DND-41 (cell line): ENCODE measurements at regions not wholly inside any gene's neighbourhood (a gene's known extent, or its start where the extent isn't known, plus 50 kb on each side); places are given as distances from the start of the nearest gene placed in this dataset.

Experiments
- ATAC-seq: fragments of 200-7000 bp; cut with Tn5 transposase; 3 replicates; pipeline ENCODE4 v1.9.1; 2021; ENCODE audit warnings: low read depth; ENCODE audit not compliant: insufficient read depth
- DNase-seq: peaks from one replicate; pipeline ENCODE4 v3.0.0-alpha.2; 2020
- H2AFZ ChIP-seq: 2 replicates; pipeline ENCODE4 v1.6.0; 2012; ENCODE audit warnings: low read depth, low read length
- H3K27ac ChIP-seq: 2 replicates; pipeline ENCODE4 v1.5.1; 2012; ENCODE audit warnings: low read length, inconsistent platforms
- H3K27me3 ChIP-seq: fragments of 200-600 bp; sonication (generic); 2 replicates; pipeline ENCODE4 v1.6.0; 2012; ENCODE audit warnings: low read length, mild to moderate bottlenecking, inconsistent platforms; ENCODE audit not compliant: insufficient read depth, poor library complexity
- H3K36me3 ChIP-seq: 2 replicates; pipeline ENCODE4 v1.5.1; 2012; ENCODE audit warnings: low read length, inconsistent platforms; ENCODE audit not compliant: insufficient read depth
- H3K4me1 ChIP-seq: 2 replicates; pipeline ENCODE4 v1.5.1; 2012; ENCODE audit warnings: mild to moderate bottlenecking, low read length; ENCODE audit not compliant: insufficient read depth
- H3K4me2 ChIP-seq: 2 replicates; pipeline ENCODE4 v1.6.0; 2012; ENCODE audit warnings: mild to moderate bottlenecking, moderate library complexity, low read length, inconsistent platforms; ENCODE audit not compliant: insufficient read depth
- H3K4me3 ChIP-seq, 2 experiments: fragments of 200-600 bp in 1 of 2; shearing (Covaris generic) in 1 of 2; 2 replicates each; pipeline ENCODE4 v1.5.1; 2012 to 2016; ENCODE audit warnings: inconsistent platforms in 2 of 2, low read length in 2 of 2, mild to moderate bottlenecking in 2 of 2, low read depth in 1 of 2, moderate library complexity in 1 of 2
- H3K79me2 ChIP-seq: 2 replicates; pipeline ENCODE4 v1.6.0; 2012; ENCODE audit warnings: low read length, inconsistent platforms; ENCODE audit not compliant: insufficient read depth
- H3K9ac ChIP-seq: 2 replicates; pipeline ENCODE4 v1.6.0; 2012; ENCODE audit warnings: low read depth, mild to moderate bottlenecking, inconsistent platforms, low read length, moderate library complexity
- H3K9me3 ChIP-seq: 2 replicates; pipeline ENCODE4 v1.5.1; 2012; ENCODE audit warnings: low read length, moderate library complexity, mild to moderate bottlenecking, inconsistent platforms; ENCODE audit not compliant: insufficient read depth, severe bottlenecking
- H4K20me1 ChIP-seq: 2 replicates; pipeline ENCODE4 v1.6.0; 2012; ENCODE audit warnings: low read length; ENCODE audit not compliant: insufficient read depth
- EZH2 ChIP-seq: IDR thresholded peaks from 3 replicates; pipeline ENCODE4 v1.6.1; 2012; ENCODE audit warnings: borderline replicate concordance, low read depth, mild to moderate bottlenecking, moderate library complexity, low read length, inconsistent platforms; ENCODE audit not compliant: severe bottlenecking
- TF ChIP-seq, protein P1 (sequence below): IDR thresholded peaks from 2 replicates; pipeline ENCODE4 v1.5.1; 2012; ENCODE audit warnings: borderline replicate concordance, low read length, moderate library complexity, mild to moderate bottlenecking; ENCODE audit not compliant: poor library complexity, severe bottlenecking; ENCODE audit errors: extremely low read depth

DNA sequence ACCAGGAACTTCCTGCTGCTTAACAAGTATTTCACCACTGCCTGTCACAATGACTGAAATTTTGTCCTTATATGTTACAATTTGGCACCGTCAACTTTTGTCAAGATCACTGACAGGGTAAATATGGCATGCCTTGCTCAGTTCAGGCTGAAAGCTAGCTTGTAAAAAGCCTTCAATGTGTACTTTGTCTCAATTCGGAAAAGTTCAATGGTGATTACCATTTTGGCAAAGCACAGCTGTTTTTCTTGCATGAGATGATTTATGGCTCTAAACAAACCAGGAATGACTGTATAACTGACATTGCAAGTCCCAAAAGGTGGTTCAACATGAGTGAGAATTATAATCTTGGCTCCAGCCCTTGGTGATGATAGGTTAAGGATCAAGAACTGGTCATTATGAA is 1255.2 kb downstream of the CNTNAP5 start:
- Histone ChIP-seq H2AFZ (no peak overlapping the region), H3K4me2 (no peak overlapping the region), H3K9ac (no peak overlapping the region), H3K9me3 (no peaks in the 10 kb centered on the region), H3K27ac (no peak overlapping the region), H3K36me3 (no peaks in the 10 kb centered on the region), H3K79me2 (no peaks in the 10 kb centered on the region), H3K27me3 (no peaks in the 10 kb centered on the region), H3K4me1 (no peaks in the 10 kb centered on the region), H4K20me1 (no peaks in the 10 kb centered on the region), H3K4me3 (no peak overlapping the region)
- no peak for TF ChIP-seq EZH2
- DNase-seq: no peak
- ATAC-seq: no peak

DNA sequence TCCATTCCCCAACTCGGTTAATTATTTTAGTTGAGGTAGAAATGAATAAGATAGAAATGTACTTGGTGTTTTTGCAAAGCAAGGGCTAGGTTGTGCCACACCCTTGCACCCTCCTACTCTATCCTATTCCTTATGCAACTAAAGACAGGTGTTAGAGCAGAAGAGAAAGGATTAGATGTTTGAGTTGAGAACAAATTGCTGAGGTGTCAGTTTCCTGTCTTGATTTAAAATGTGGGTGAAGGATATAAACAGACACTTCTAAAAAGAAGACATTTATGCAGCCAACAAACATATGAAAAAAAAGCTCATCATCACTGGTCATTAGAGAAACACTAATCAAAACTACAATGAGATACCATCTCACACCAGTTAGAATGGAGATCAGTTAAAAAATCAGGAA is 1256.2 kb downstream of the CNTNAP5 start:
- H3K27me3 ChIP-seq: no peaks in the 10 kb centered on the region
- no peaks in the 10 kb centered on the region for H3K4me1 ChIP-seq
- H3K9me3 ChIP-seq: no peaks in the 10 kb centered on the region
- no peak overlapping the region for H2AFZ ChIP-seq
- H3K9ac ChIP-seq: no peak overlapping the region
- H4K20me1 ChIP-seq: no peaks in the 10 kb centered on the region
- no peak for ATAC-seq
- TF ChIP-seq, protein P1, sequence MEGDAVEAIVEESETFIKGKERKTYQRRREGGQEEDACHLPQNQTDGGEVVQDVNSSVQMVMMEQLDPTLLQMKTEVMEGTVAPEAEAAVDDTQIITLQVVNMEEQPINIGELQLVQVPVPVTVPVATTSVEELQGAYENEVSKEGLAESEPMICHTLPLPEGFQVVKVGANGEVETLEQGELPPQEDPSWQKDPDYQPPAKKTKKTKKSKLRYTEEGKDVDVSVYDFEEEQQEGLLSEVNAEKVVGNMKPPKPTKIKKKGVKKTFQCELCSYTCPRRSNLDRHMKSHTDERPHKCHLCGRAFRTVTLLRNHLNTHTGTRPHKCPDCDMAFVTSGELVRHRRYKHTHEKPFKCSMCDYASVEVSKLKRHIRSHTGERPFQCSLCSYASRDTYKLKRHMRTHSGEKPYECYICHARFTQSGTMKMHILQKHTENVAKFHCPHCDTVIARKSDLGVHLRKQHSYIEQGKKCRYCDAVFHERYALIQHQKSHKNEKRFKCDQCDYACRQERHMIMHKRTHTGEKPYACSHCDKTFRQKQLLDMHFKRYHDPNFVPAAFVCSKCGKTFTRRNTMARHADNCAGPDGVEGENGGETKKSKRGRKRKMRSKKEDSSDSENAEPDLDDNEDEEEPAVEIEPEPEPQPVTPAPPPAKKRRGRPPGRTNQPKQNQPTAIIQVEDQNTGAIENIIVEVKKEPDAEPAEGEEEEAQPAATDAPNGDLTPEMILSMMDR: no peak
- TF ChIP-seq EZH2: no peak
- H3K4me2 ChIP-seq: no peak overlapping the region
- H3K36me3 ChIP-seq: no peaks in the 10 kb centered on the region
- H3K4me3 ChIP-seq: no peak overlapping the region
- no peak overlapping the region for H3K27ac ChIP-seq
- H3K79me2 ChIP-seq: no peaks in the 10 kb centered on the region
- no peak for DNase-seq

DNA sequence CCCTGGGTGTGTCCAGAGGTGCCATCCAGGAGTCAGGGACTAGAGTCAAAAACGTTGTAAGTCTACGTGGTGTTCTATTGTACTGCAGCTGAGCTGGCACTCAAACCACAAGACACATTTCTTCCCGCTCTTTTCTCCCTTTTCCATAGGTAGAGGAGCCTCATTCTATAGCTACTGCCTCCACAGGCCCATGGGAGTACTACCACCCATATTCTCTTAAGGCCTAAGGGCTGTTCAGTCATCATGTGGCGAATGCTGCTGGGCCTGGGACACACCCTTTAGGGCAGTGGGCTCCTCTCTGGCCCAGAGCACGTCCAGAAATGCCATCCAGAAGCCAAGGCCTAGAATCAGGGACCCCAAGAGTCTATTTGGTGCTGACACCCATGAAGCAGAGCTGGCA is 1271.7 kb downstream of the CNTNAP5 start:
- Histone ChIP-seq H3K9me3 (no peaks in the 10 kb centered on the region), H4K20me1 (no peaks in the 10 kb centered on the region), H3K4me3 (no peak overlapping the region), H3K4me2 (no peak overlapping the region), H3K36me3 (no peaks in the 10 kb centered on the region), H3K79me2 (no peaks in the 10 kb centered on the region), H3K27me3 (no peaks in the 10 kb centered on the region), H3K27ac (no peak overlapping the region), H3K9ac (no peak overlapping the region), H2AFZ (no peak overlapping the region), H3K4me1 (no peaks in the 10 kb centered on the region)
- ATAC-seq (peak; percentile 29; the same call in 1 of the 3 replicates), DNase-seq (no peak)
- TF ChIP-seq, protein P1: no peak
- no peak for TF ChIP-seq EZH2

DNA sequence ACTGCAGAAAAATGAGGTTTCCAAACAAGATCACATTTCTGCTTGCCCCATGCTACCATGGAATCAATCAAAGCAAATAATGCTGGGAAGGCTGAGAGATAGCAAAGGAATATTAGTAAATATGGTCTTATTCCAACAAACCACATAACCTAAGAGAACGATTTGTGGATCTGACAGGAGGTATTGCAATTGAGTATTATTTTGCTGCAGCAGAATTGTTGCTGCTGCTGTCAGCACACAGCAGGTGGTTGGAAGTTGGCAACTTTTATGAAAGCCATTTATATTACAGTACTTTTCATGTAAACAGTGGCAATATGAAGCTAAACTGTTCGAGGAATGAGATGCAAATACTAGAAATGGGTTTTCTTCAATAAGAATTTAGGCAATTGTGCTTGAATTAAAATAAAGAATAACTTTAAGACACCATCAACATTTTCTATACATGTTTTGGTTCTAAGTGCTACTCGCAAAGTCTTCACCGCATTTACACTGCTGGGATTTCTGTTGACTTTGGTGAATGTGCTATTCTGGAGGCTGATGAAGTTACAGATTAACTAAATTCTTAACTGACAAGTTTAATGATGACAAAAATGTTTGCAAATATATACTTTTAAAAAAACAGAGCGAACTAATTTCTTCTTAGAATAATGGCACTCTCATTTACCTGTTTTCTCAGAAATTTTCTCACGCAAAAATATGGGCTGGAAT is 1285.7 kb downstream of the CNTNAP5 start:
- TF ChIP-seq EZH2: no peak
- TF ChIP-seq, protein P1: no peak

More for the DNA sequence above, 1285.7 kb downstream of the CNTNAP5 start:
- Histone ChIP-seq H4K20me1 (no peaks in the 10 kb centered on the region), H3K27me3 (no peaks in the 10 kb centered on the region), H3K4me1 (no peaks in the 10 kb centered on the region), H2AFZ (no peak overlapping the region), H3K4me3 (no peak overlapping the region), H3K4me2 (no peak overlapping the region), H3K9ac (no peak overlapping the region), H3K79me2 (no peaks in the 10 kb centered on the region), H3K36me3 (no peaks in the 10 kb centered on the region), H3K27ac (no peak overlapping the region), H3K9me3 (no peaks in the 10 kb centered on the region)
- no peak for ATAC-seq
- no peak for DNase-seq
